ENCODE measurements at regions not wholly inside any gene's neighbourhood (a gene's known extent, or its start where the extent isn't known, plus 50 kb on each side); places are given as distances from the start of the nearest gene placed in this dataset.

DNA sequence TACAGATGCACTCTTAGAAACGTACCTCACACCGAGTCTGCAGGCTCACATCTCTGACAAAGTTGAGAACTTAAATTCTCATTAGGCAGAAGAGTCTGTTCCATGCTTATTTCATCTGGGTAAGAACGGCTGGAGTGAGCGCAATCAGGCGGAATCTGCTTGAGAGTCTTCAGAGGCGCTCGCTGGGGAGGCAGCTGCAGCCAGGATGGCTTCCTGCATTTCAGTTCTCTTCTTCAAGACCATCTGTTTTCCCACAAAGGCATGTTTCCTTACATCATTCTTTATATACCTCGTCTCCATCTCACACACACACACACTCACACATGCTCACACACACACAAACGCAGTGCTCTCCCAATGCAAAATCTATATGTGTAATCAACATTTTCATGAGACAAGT lies 497.1 kb downstream of the AJAP1 start:
- TF ChIP-seq, protein P1, sequence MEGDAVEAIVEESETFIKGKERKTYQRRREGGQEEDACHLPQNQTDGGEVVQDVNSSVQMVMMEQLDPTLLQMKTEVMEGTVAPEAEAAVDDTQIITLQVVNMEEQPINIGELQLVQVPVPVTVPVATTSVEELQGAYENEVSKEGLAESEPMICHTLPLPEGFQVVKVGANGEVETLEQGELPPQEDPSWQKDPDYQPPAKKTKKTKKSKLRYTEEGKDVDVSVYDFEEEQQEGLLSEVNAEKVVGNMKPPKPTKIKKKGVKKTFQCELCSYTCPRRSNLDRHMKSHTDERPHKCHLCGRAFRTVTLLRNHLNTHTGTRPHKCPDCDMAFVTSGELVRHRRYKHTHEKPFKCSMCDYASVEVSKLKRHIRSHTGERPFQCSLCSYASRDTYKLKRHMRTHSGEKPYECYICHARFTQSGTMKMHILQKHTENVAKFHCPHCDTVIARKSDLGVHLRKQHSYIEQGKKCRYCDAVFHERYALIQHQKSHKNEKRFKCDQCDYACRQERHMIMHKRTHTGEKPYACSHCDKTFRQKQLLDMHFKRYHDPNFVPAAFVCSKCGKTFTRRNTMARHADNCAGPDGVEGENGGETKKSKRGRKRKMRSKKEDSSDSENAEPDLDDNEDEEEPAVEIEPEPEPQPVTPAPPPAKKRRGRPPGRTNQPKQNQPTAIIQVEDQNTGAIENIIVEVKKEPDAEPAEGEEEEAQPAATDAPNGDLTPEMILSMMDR (conservative IDR thresholded peaks at IDR 0.05; ENCODE audit: low read depth in 2 of 2) = no peak
- TF ChIP-seq POLR2AphosphoS5 (IDR thresholded peaks at IDR 0.05; ENCODE audit: low read depth) (no peak), JUNB (IDR thresholded peaks at IDR 0.05; ENCODE audit: unreplicated experiment) (no peak), EZH2 (IDR thresholded peaks at IDR 0.05; ENCODE audit: low read depth, unreplicated experiment) (no peak)
